GM23248 (cell line): ENCODE measurements at regions not wholly inside any gene's neighbourhood (a gene's known extent, or its start where the extent isn't known, plus 50 kb on each side); places are given as distances from the start of the nearest gene placed in this dataset.
A peak's percentile ranks its signal among the peaks of the same experiment; 100 is the strongest.
"Not testable (repeated sequence)": the region's sequence is repeated elsewhere in the genome, so short reads cannot be mapped to it uniquely, and the experiment has no call there.

Experiments used
- DNase-seq: peaks from one replicate; pipeline ENCODE4 v3.0.0-alpha.2; 2015
- H2AFZ ChIP-seq: fragments of 200-600 bp; sonication (generic); 2 replicates; pipeline ENCODE4 v1.6.1; 2016; ENCODE audit warnings: antibody characterized with exemption
- H3F3A ChIP-seq: fragments of 200-600 bp; sonication (generic); 2 replicates; pipeline ENCODE4 v1.6.1; 2016; ENCODE audit warnings: mild to moderate bottlenecking, antibody characterized with exemption, mixed run types; ENCODE audit not compliant: insufficient read depth
- H3K27ac ChIP-seq: fragments of 200-600 bp; sonication (generic); 2 replicates; pipeline ENCODE4 v1.5.1; 2016; ENCODE audit warnings: mild to moderate bottlenecking
- H3K27me3 ChIP-seq: fragments of 200-600 bp; sonication (generic); replicated peaks from 2 replicates; pipeline ENCODE4 v1.6.1; 2016; ENCODE audit warnings: mild to moderate bottlenecking; ENCODE audit not compliant: insufficient read depth
- H3K36me3 ChIP-seq: fragments of 200-600 bp; sonication (generic); 2 replicates; pipeline ENCODE4 v1.6.1; 2016; ENCODE audit warnings: low read depth, mild to moderate bottlenecking
- H3K4me1 ChIP-seq: fragments of 200-600 bp; sonication (generic); 2 replicates; pipeline ENCODE4 v1.6.1; 2016; ENCODE audit warnings: mild to moderate bottlenecking; ENCODE audit not compliant: insufficient read depth
- H3K4me2 ChIP-seq: fragments of 200-600 bp; sonication (generic); one replicate; pipeline ENCODE4 v1.6.1; 2016; ENCODE audit warnings: mild to moderate bottlenecking; ENCODE audit not compliant: unreplicated experiment
- H3K4me3 ChIP-seq: fragments of 200-600 bp; sonication (generic); 2 replicates; pipeline ENCODE4 v1.5.1; 2016; ENCODE audit warnings: mild to moderate bottlenecking
- H3K79me2 ChIP-seq: fragments of 200-600 bp; sonication (generic); 2 replicates; pipeline ENCODE4 v1.6.1; 2016; ENCODE audit warnings: mild to moderate bottlenecking; ENCODE audit not compliant: insufficient read depth
- H3K9ac ChIP-seq: fragments of 200-600 bp; sonication (generic); 2 replicates; pipeline ENCODE4 v1.6.1; 2016; ENCODE audit warnings: mild to moderate bottlenecking
- H3K9me2 ChIP-seq: fragments of 200-600 bp; sonication (generic); 2 replicates; pipeline ENCODE4 v1.6.1; 2016; ENCODE audit warnings: mixed run types, mild to moderate bottlenecking, moderate library complexity; ENCODE audit not compliant: insufficient read depth
- H3K9me3 ChIP-seq: fragments of 200-600 bp; sonication (generic); one replicate; pipeline ENCODE4 v1.6.1; 2017; ENCODE audit warnings: low read depth
- H4K20me1 ChIP-seq: fragments of 200-600 bp; sonication (generic); 2 replicates; pipeline ENCODE4 v1.6.0; 2016; ENCODE audit not compliant: insufficient read depth
- EZH2 ChIP-seq: fragments of 200-600 bp; sonication (generic); IDR thresholded peaks from 2 replicates; pipeline ENCODE4 v1.6.1; 2018; ENCODE audit warnings: antibody characterized with exemption, mild to moderate bottlenecking; ENCODE audit not compliant: insufficient read depth, poor library complexity, severe bottlenecking
- EZH2phosphoT487 ChIP-seq: fragments of 200-600 bp; sonication (generic); IDR thresholded peaks from 2 replicates; pipeline ENCODE4 v1.6.1; 2018; ENCODE audit warnings: antibody characterized with exemption, moderate library complexity, mild to moderate bottlenecking, low read depth; ENCODE audit not compliant: insufficient read depth
- WGBS, 2 experiments: methylation state at CpG; one replicate each; pipeline ENCODE4 v1.1.6; 2015 to 2017; ENCODE audit warnings: low lambda C conversion rate in 2 of 2, low coverage in 1 of 2; ENCODE audit errors: missing lambda C conversion rate in 2 of 2; 5-methylcytosine and 5-hydroxymethylcytosine counted together
- in situ Hi-C: fragments of 300-500 bp; cut with MboI; formaldehyde crosslinking; loops from 2 replicates; pipeline ENCODE4 v1.15.0; 2020

GRCh38 chrX:93868289-93868965 is 194.4 kb downstream of the FAM133A start:
- in situ Hi-C loops = no loop called here
- WGBS, 2 experiments = 42 to 43% methylated on average over 7 to 9 of the region's 9 CpGs
- no peak for TF ChIP-seq EZH2
- no peak for TF ChIP-seq EZH2phosphoT487

DNA sequence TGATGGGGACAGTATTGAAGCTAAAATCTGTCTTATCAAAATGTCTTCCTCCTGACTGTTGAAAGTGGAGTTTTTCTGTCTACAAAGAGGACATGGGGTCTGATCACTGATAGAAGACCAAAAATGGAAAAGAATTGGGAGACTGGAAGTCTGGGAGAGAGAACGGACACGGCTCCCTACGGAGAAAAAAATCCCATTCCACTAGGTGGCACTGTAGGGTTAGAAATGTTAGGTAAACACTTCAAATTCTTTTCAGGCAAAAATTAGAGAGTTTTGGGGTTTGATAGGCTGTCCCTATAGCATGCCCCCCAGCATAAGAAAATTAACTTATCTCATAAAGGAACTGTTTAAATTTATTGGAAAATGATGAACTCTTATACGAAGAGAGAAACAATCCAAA is 200.5 kb downstream of the FAM133A start:
- TF ChIP-seq EZH2phosphoT487 = no peak
- no peak for TF ChIP-seq EZH2
- DNase-seq = peak; percentile 20
- H3K27ac ChIP-seq = no peak overlapping the region
- no peaks in the 10 kb centered on the region for H3F3A ChIP-seq
- no peaks in the 10 kb centered on the region for H4K20me1 ChIP-seq
- H3K9me3 ChIP-seq = no peaks in the 10 kb centered on the region
- no peak overlapping the region for H3K4me2 ChIP-seq
- WGBS, 2 experiments = 17 to 23% methylated on average over 4 of the region's 4 CpGs
- no peaks in the 10 kb centered on the region for H3K79me2 ChIP-seq
- no peak overlapping the region for H2AFZ ChIP-seq
- no peaks in the 10 kb centered on the region for H3K4me1 ChIP-seq
- H3K4me3 ChIP-seq = no peak overlapping the region
- H3K27me3 ChIP-seq = no peaks in the 10 kb centered on the region
- no peak overlapping the region for H3K9ac ChIP-seq
- no peaks in the 10 kb centered on the region for H3K36me3 ChIP-seq
- no peaks in the 10 kb centered on the region for H3K9me2 ChIP-seq
- in situ Hi-C loops = no loop called here

More at GRCh38 chrX:93868289-93868965, 194.4 kb downstream of the FAM133A start:
- DNase-seq = no peak
- Histone ChIP-seq H3F3A (no peaks in the 10 kb centered on the region), H3K4me2 (no peak overlapping the region), H3K4me3 (no peak overlapping the region), H3K27ac (no peak overlapping the region), H3K9me2 (no peaks in the 10 kb centered on the region), H3K36me3 (no peaks in the 10 kb centered on the region), H3K79me2 (no peaks in the 10 kb centered on the region), H3K9ac (no peak overlapping the region), H3K4me1 (no peaks in the 10 kb centered on the region), H3K27me3 (no peaks in the 10 kb centered on the region), H3K9me3 (no peaks in the 10 kb centered on the region), H4K20me1 (no peaks in the 10 kb centered on the region), H2AFZ (no peak overlapping the region)

- Histone ChIP-seq H3K9me2 (no peaks in the 10 kb centered on the region), H3K27me3 (no peaks in the 10 kb centered on the region), H3K4me2 (no peak overlapping the region), H3K4me1 (no peaks in the 10 kb centered on the region), H3K9me3 (no peaks in the 10 kb centered on the region), H4K20me1 (no peaks in the 10 kb centered on the region), H3K79me2 (no peaks in the 10 kb centered on the region), H3F3A (no peaks in the 10 kb centered on the region), H2AFZ (no peak overlapping the region), H3K27ac (no peak overlapping the region), H3K36me3 (no peaks in the 10 kb centered on the region), H3K4me3 (no peak overlapping the region), H3K9ac (no peak overlapping the region)
- in situ Hi-C loops = no loop called here
- no peak for DNase-seq
- TF ChIP-seq EZH2phosphoT487 (no peak), EZH2 (no peak)
- 40 to 50% methylated on average over 4 of the region's 4 CpGs for WGBS, 2 experiments
Observed at GRCh38 chrX:93875621-93876282, 201.7 kb downstream of the FAM133A start.

- H4K20me1 ChIP-seq, H3K36me3 ChIP-seq, H3K79me2 ChIP-seq, H3F3A ChIP-seq, H3K9me2 ChIP-seq, H3K9ac ChIP-seq, H3K4me3 ChIP-seq, H3K4me2 ChIP-seq, DNase-seq, in situ Hi-C loops, H2AFZ ChIP-seq, H3K9me3 ChIP-seq, H3K4me1 ChIP-seq, H3K27me3 ChIP-seq, H3K27ac ChIP-seq: not testable (repeated sequence)
- WGBS, 2 experiments = 45 to 52% methylated on average over 4 of the region's 4 CpGs
Observed at GRCh38 chrX:93921041-93921440, 247.0 kb downstream of the FAM133A start.
